PC-9 (cell line): ENCODE measurements at regions not wholly inside any gene's neighbourhood (a gene's known extent, or its start where the extent isn't known, plus 50 kb on each side); places are given as distances from the start of the nearest gene placed in this dataset.

Experiments used
- BruUV-seq: library from RNA; stranded (reverse); fragments of 400-500 nt; replicated peaks from 2 replicates; lab custom pipeline; 2021; lab: Mats Ljungman, UMichigan
- CTCF ChIA-PET: fragments of 300-600 bp; sonication (Branson Sonifier 250); formaldehyde crosslinking; loops from one replicate; lab custom pipeline; 2022; ENCODE audit warnings: antibody characterized with exemption; lab: Charles Lee
- POLR2A ChIA-PET: fragments of 300-600 bp; sonication (Branson Sonifier 250); formaldehyde crosslinking; loops from one replicate; lab custom pipeline; 2022; ENCODE audit warnings: antibody characterized with exemption; ENCODE audit not compliant: unreplicated experiment; lab: Charles Lee
- DNase-seq, 2 experiments: peaks; one replicate each; pipeline versions ENCODE4 v3.0.0 to v3.0.0-alpha.2; 2015 to 2022; ENCODE audit warnings: mixed read lengths in 1 of 2
- H2AFZ ChIP-seq: fragments of 200-600 bp; sonication (generic); 2 replicates; pipeline ENCODE4 v1.8.1; 2017; ENCODE audit warnings: antibody characterized with exemption
- H3F3A ChIP-seq: fragments of 200-600 bp; sonication (generic); 2 replicates; pipeline ENCODE4 v1.8.1; 2017; ENCODE audit warnings: antibody characterized with exemption, mild to moderate bottlenecking, low read depth; ENCODE audit not compliant: insufficient read depth
- H3K27ac ChIP-seq: fragments of 200-600 bp; sonication (generic); 2 replicates; pipeline ENCODE4 v1.6.1; 2016; ENCODE audit warnings: mixed run types
- H3K27me3 ChIP-seq: fragments of 200-600 bp; sonication (generic); 2 replicates; pipeline ENCODE4 v1.6.1; 2016; ENCODE audit warnings: low read depth, mixed run types; ENCODE audit not compliant: insufficient read depth
- H3K36me3 ChIP-seq: fragments of 200-600 bp; sonication (generic); 2 replicates; pipeline ENCODE4 v1.6.1; 2016; ENCODE audit warnings: low read depth, mixed run types
- H3K4me1 ChIP-seq: fragments of 200-600 bp; sonication (generic); replicated peaks from 2 replicates; pipeline ENCODE4 v1.6.1; 2016; ENCODE audit warnings: mixed run types; ENCODE audit not compliant: insufficient read depth
- H3K4me2 ChIP-seq: fragments of 200-600 bp; sonication (generic); 2 replicates; pipeline ENCODE4 v1.6.1; 2017; ENCODE audit warnings: mixed run types
- H3K4me3 ChIP-seq: fragments of 200-600 bp; sonication (generic); 2 replicates; pipeline ENCODE4 v1.6.1; 2016; ENCODE audit warnings: mixed run types
- H3K79me2 ChIP-seq: fragments of 200-600 bp; sonication (generic); 2 replicates; pipeline ENCODE4 v1.6.1; 2017; ENCODE audit warnings: low read depth, mixed run types
- H3K9me2 ChIP-seq: fragments of 200-600 bp; sonication (generic); 2 replicates; pipeline ENCODE4 v1.8.1; 2017; ENCODE audit warnings: mild to moderate bottlenecking; ENCODE audit not compliant: insufficient read depth
- H3K9me3 ChIP-seq: fragments of 200-600 bp; sonication (generic); 2 replicates; pipeline ENCODE4 v1.8.1; 2016; ENCODE audit warnings: low read depth; ENCODE audit not compliant: insufficient read depth
- H4K20me1 ChIP-seq: fragments of 200-600 bp; sonication (generic); 2 replicates; pipeline ENCODE4 v1.8.1; 2017; ENCODE audit not compliant: insufficient read depth
- CTCF ChIP-seq: fragments of 200-600 bp; sonication (generic); conservative IDR thresholded peaks from 2 replicates; pipeline ENCODE4 v1.6.1; 2017; ENCODE audit warnings: mixed run types, antibody characterized with exemption, mild to moderate bottlenecking, moderate library complexity
- EZH2 ChIP-seq: fragments of 200-600 bp; sonication (generic); IDR thresholded peaks from 2 replicates; pipeline ENCODE4 v1.8.0; 2017; ENCODE audit warnings: antibody characterized with exemption, low read depth
- intact Hi-C: fragments of 100-400 bp; cut with micrococcal nuclease; formaldehyde crosslinking; loops from one replicate; pipeline ENCODE4 v1.10.0; 2022; ENCODE audit not compliant: unreplicated experiment

- no peaks in the 10 kb centered on the region for H3K79me2 ChIP-seq
- no peak overlapping the region for H3K4me2 ChIP-seq
- H2AFZ ChIP-seq = no peak overlapping the region
- DNase-seq = no peak
- POLR2A ChIA-PET = no interaction called here
- TF ChIP-seq CTCF = no peak
- TF ChIP-seq EZH2 = no peak
- H4K20me1 ChIP-seq = no peaks in the 10 kb centered on the region
- no peaks in the 10 kb centered on the region for H3K9me2 ChIP-seq
- no peaks in the 10 kb centered on the region for H3K9me3 ChIP-seq
- H3F3A ChIP-seq = no peaks in the 10 kb centered on the region
- no peaks in the 10 kb centered on the region for H3K4me1 ChIP-seq
- no peak overlapping the region for H3K27ac ChIP-seq
- no peaks in the 10 kb centered on the region for H3K27me3 ChIP-seq
- no TSS peak for BruUV-seq
- no peak overlapping the region for H3K4me3 ChIP-seq
- intact Hi-C loops = no loop called here
- H3K36me3 ChIP-seq = no peaks in the 10 kb centered on the region
- CTCF ChIA-PET = no interaction called here
These were observed 291.5 kb upstream of the MANEA start for GRCh38 chr6:95285881-95286280.

- no peak overlapping the region for H2AFZ ChIP-seq
- H3K9me3 ChIP-seq = no peaks in the 10 kb centered on the region
- no peak overlapping the region for H3K4me2 ChIP-seq
- TF ChIP-seq EZH2 (no peak), CTCF (no peak)
- H3K27me3 ChIP-seq = no peaks in the 10 kb centered on the region
- H3F3A ChIP-seq = no peaks in the 10 kb centered on the region
- CTCF ChIA-PET = no interaction called here
- DNase-seq = no peak
- intact Hi-C loops = no loop called here
- no peaks in the 10 kb centered on the region for H4K20me1 ChIP-seq
- H3K79me2 ChIP-seq = no peaks in the 10 kb centered on the region
- POLR2A ChIA-PET = no interaction called here
- no peaks in the 10 kb centered on the region for H3K36me3 ChIP-seq
- no peak overlapping the region for H3K4me3 ChIP-seq
- no peaks in the 10 kb centered on the region for H3K9me2 ChIP-seq
- H3K4me1 ChIP-seq = no peaks in the 10 kb centered on the region
- H3K27ac ChIP-seq = no peak overlapping the region
- no TSS peak for BruUV-seq
These were observed 290.5 kb upstream of the MANEA start for GRCh38 chr6:95286874-95287273.

GRCh38 chr6:95288251-95288650 is 289.1 kb upstream of the MANEA start:
- no peak overlapping the region for H3K4me2 ChIP-seq
- H3K27me3 ChIP-seq = no peaks in the 10 kb centered on the region
- no peaks in the 10 kb centered on the region for H3K9me3 ChIP-seq
- no TSS peak for BruUV-seq
- POLR2A ChIA-PET = no interaction called here
- intact Hi-C loops = no loop called here
- H3K79me2 ChIP-seq = no peaks in the 10 kb centered on the region
- no peaks in the 10 kb centered on the region for H3K9me2 ChIP-seq
- no peak for TF ChIP-seq EZH2
- no peak for TF ChIP-seq CTCF
- no peaks in the 10 kb centered on the region for H3K36me3 ChIP-seq
- no peak overlapping the region for H3K4me3 ChIP-seq
- DNase-seq = no peak
- H3K27ac ChIP-seq = no peak overlapping the region
- no peaks in the 10 kb centered on the region for H4K20me1 ChIP-seq
- CTCF ChIA-PET = no interaction called here
- no peaks in the 10 kb centered on the region for H3K4me1 ChIP-seq
- H2AFZ ChIP-seq = no peak overlapping the region
- no peaks in the 10 kb centered on the region for H3F3A ChIP-seq
